ENCODE measurements at regions not wholly inside any gene's neighbourhood (a gene's known extent, or its start where the extent isn't known, plus 50 kb on each side); places are given as distances from the start of the nearest gene placed in this dataset.
"Not testable (repeated sequence)": the region's sequence is repeated elsewhere in the genome, so short reads cannot be mapped to it uniquely, and the experiment has no call there.

DNA sequence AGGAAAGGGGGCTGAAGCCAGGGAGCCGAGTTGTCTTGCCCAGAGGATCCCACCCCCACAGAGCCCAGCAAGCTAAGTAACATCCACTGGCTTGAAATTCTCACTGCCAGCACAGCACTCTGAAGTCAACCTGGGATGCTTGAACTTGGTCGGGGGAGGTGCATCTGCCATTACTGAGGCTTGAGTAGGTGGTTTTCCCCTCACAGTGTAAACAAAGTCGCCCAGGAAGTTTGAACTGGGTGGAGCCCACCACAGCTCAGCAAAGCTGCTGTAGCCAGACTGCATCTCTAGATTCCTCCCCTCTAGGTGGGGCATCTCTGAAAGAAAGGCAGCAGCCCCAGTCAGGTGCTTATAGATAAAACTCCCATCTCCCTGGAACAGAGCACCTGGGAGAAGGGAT is 54.3 kb upstream of the GRIA3 start:
- not testable (repeated sequence) for TF ChIP-seq POLR2AphosphoS5 (IDR thresholded peaks at IDR 0.05; ENCODE audit: low read depth, low read length); PAX5 (IDR thresholded peaks at IDR 0.05; ENCODE audit: insufficient read depth, low read length, severe bottlenecking); POLR2A (IDR thresholded peaks at IDR 0.05; ENCODE audit: low read depth, low read length)
